MM.1S (cell line): ENCODE measurements at regions not wholly inside any gene's neighbourhood (a gene's known extent, or its start where the extent isn't known, plus 50 kb on each side); places are given as distances from the start of the nearest gene placed in this dataset.

Experiments
- DNase-seq: peaks from one replicate; pipeline ENCODE4 v3.0.0-alpha.2; 2015
- H2AFZ ChIP-seq: fragments of 300-600 bp; sonication (generic); 2 replicates; pipeline ENCODE4 v1.6.0; 2016; ENCODE audit warnings: antibody characterized with exemption, low read length
- H3F3A ChIP-seq: fragments of 300-600 bp; sonication (generic); 2 replicates; pipeline ENCODE4 v1.6.1; 2016; ENCODE audit warnings: mild to moderate bottlenecking, antibody characterized with exemption, low read length, moderate library complexity, mixed read lengths; ENCODE audit not compliant: insufficient read depth
- H3K27ac ChIP-seq: fragments of 300-600 bp; sonication (generic); 2 replicates; pipeline ENCODE4 v1.5.1; 2016; ENCODE audit warnings: mild to moderate bottlenecking, low read length
- H3K27me3 ChIP-seq: fragments of 300-600 bp; sonication (generic); replicated peaks from 2 replicates; pipeline ENCODE4 v1.6.0; 2016; ENCODE audit warnings: low read length; ENCODE audit not compliant: insufficient read depth
- H3K36me3 ChIP-seq: fragments of 300-600 bp; sonication (generic); replicated peaks from 2 replicates; pipeline ENCODE4 v1.6.1; 2016; ENCODE audit warnings: mild to moderate bottlenecking, low read length, mixed read lengths; ENCODE audit not compliant: insufficient read depth
- H3K4me1 ChIP-seq: fragments of 300-600 bp; sonication (generic); 2 replicates; pipeline ENCODE4 v1.6.1; 2016; ENCODE audit warnings: low read length, mixed read lengths
- H3K4me2 ChIP-seq: fragments of 300-600 bp; sonication (generic); 2 replicates; pipeline ENCODE4 v1.6.0; 2016; ENCODE audit warnings: low read depth, low read length
- H3K4me3 ChIP-seq: fragments of 300-600 bp; sonication (generic); 2 replicates; pipeline ENCODE4 v1.5.1; 2016; ENCODE audit warnings: low read length, mixed read lengths
- H3K79me2 ChIP-seq: fragments of 300-600 bp; sonication (generic); 2 replicates; pipeline ENCODE4 v1.6.1; 2016; ENCODE audit warnings: mixed run types, low read length, mixed read lengths
- H3K9ac ChIP-seq: fragments of 300-600 bp; sonication (generic); 2 replicates; pipeline ENCODE4 v1.6.1; 2016; ENCODE audit warnings: low read length, mixed read lengths
- H3K9me2 ChIP-seq: fragments of 300-600 bp; sonication (generic); replicated peaks from 2 replicates; pipeline ENCODE4 v1.6.1; 2016; ENCODE audit warnings: mild to moderate bottlenecking, low read length, mixed read lengths; ENCODE audit not compliant: insufficient read depth
- H3K9me3 ChIP-seq: fragments of 300-600 bp; sonication (generic); replicated peaks from 2 replicates; pipeline ENCODE4 v1.6.1; 2016; ENCODE audit warnings: mild to moderate bottlenecking, low read length, mixed read lengths; ENCODE audit not compliant: insufficient read depth
- H4K20me1 ChIP-seq: fragments of 300-600 bp; sonication (generic); 2 replicates; pipeline ENCODE4 v1.6.1; 2016; ENCODE audit warnings: mild to moderate bottlenecking, low read length, moderate library complexity, mixed read lengths; ENCODE audit not compliant: insufficient read depth
- CTCF ChIP-seq: fragments of 300-600 bp; sonication (generic); IDR thresholded peaks from 2 replicates; pipeline ENCODE4 v1.5.1; 2016; ENCODE audit warnings: antibody characterized with exemption, low read length, mixed read lengths
- EZH2 ChIP-seq: fragments of 300-600 bp; sonication (generic); optimal IDR thresholded peaks from 2 replicates; pipeline ENCODE3; 2017; ENCODE audit warnings: low read depth, mild to moderate bottlenecking, antibody characterized with exemption, low read length, mixed read lengths
- EZH2phosphoT487 ChIP-seq: fragments of 300-600 bp; sonication (generic); IDR thresholded peaks from 2 replicates; pipeline ENCODE4 v1.6.1; 2018; ENCODE audit warnings: antibody characterized with exemption, low read length

- TF ChIP-seq CTCF = no peak
- Histone ChIP-seq H3K4me1 (peaks cover 4% of the 10 kb centered on the region), H3K27me3 (no peaks in the 10 kb centered on the region), H3F3A (no peaks in the 10 kb centered on the region), H3K9me2 (no peaks in the 10 kb centered on the region), H4K20me1 (no peaks in the 10 kb centered on the region), H2AFZ (no peak overlapping the region), H3K79me2 (no peaks in the 10 kb centered on the region), H3K9me3 (no peaks in the 10 kb centered on the region), H3K4me2 (no peak overlapping the region), H3K36me3 (no peaks in the 10 kb centered on the region), H3K9ac (no peak overlapping the region), H3K4me3 (no peak overlapping the region), H3K27ac (no peak overlapping the region)
- DNase-seq = no peak
Observed at GRCh38 chr11:29336727-29337575, 679.9 kb downstream of the KCNA4 start.

GRCh38 chr11:29334776-29335130 is 682.1 kb downstream of the KCNA4 start:
- no peaks in the 10 kb centered on the region for H3K9me3 ChIP-seq

GRCh38 chr11:29333993-29334775 is 682.6 kb downstream of the KCNA4 start:
- H4K20me1 ChIP-seq = no peaks in the 10 kb centered on the region
- no peaks in the 10 kb centered on the region for H3K27me3 ChIP-seq
- H3K36me3 ChIP-seq = no peaks in the 10 kb centered on the region
- no peak overlapping the region for H3K9ac ChIP-seq
- peaks cover 4% of the 10 kb centered on the region for H3K4me1 ChIP-seq
- no peaks in the 10 kb centered on the region for H3F3A ChIP-seq
- H3K9me2 ChIP-seq = no peaks in the 10 kb centered on the region
- H3K79me2 ChIP-seq = no peaks in the 10 kb centered on the region
- no peak overlapping the region for H3K27ac ChIP-seq
- TF ChIP-seq CTCF (peak; percentile 58), EZH2phosphoT487 (no peak)
- no peak overlapping the region for H3K4me3 ChIP-seq
- H3K4me2 ChIP-seq = no peak overlapping the region
- H2AFZ ChIP-seq = no peak overlapping the region
- no peaks in the 10 kb centered on the region for H3K9me3 ChIP-seq
- peak; percentile 38 for DNase-seq

More at GRCh38 chr11:29334776-29335130, 682.1 kb downstream of the KCNA4 start:
- Histone ChIP-seq H3K9me2 (no peaks in the 10 kb centered on the region), H3K79me2 (no peaks in the 10 kb centered on the region), H3F3A (no peaks in the 10 kb centered on the region), H3K9ac (no peak overlapping the region), H3K4me1 (peaks cover 4% of the 10 kb centered on the region), H3K27ac (no peak overlapping the region), H3K4me3 (no peak overlapping the region), H4K20me1 (no peaks in the 10 kb centered on the region), H3K36me3 (no peaks in the 10 kb centered on the region), H3K4me2 (no peak overlapping the region), H3K27me3 (no peaks in the 10 kb centered on the region), H2AFZ (no peak overlapping the region)
- TF ChIP-seq EZH2phosphoT487 (no peak), EZH2 (no peak), CTCF (no peak)
- DNase-seq = no peak
